Stimulated activated CD4-positive, alpha-beta T cell treated with anti-CD3 and anti-CD28 coated beads, Interleukin-15, amount 100 ng/mL, for 48 hours (primary cell): ENCODE measurements at regions not wholly inside any gene's neighbourhood (a gene's known extent, or its start where the extent isn't known, plus 50 kb on each side); places are given as distances from the start of the nearest gene placed in this dataset.
"Not testable (repeated sequence)": the region's sequence is repeated elsewhere in the genome, so short reads cannot be mapped to it uniquely, and the experiment has no call there.

Experiments
- DNase-seq, 2 donors: peaks; one replicate each; pipeline ENCODE4 v3.0.0-alpha.2; 2020; ENCODE audit warnings: low read depth in 2 of 2

DNA sequence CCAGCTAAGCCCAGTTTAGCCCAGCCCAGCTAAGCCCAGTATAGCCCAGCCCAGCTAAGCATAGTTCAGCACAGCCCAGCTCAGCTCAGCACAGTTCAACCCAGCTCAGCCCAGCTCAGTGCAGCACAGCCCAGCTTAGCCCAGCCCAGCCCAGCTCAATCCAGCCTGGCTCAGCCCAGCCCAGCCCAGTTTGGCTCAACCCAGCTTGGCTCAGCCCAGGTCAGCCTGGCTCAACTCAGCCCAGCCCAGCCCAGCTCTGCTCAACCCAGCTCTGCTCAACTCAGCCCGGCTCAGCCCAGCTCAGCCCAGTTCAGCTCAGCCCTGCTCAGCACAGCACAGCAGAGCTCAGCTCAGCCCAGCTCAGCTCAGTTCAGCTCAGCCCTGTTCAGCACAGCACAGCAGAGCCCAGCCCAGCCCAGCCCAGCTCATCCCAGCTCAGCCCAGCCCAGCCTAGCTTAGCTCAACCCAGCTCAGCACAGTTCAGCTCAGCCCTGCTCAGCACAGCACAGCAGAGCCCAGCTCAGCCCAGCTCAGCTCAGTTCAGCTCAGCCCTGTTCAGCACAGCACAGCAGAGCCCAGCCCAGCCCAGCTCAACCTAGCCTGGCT lies 330.9 kb downstream of the TMEM121 start:
- DNase-seq: no peak

DNA sequence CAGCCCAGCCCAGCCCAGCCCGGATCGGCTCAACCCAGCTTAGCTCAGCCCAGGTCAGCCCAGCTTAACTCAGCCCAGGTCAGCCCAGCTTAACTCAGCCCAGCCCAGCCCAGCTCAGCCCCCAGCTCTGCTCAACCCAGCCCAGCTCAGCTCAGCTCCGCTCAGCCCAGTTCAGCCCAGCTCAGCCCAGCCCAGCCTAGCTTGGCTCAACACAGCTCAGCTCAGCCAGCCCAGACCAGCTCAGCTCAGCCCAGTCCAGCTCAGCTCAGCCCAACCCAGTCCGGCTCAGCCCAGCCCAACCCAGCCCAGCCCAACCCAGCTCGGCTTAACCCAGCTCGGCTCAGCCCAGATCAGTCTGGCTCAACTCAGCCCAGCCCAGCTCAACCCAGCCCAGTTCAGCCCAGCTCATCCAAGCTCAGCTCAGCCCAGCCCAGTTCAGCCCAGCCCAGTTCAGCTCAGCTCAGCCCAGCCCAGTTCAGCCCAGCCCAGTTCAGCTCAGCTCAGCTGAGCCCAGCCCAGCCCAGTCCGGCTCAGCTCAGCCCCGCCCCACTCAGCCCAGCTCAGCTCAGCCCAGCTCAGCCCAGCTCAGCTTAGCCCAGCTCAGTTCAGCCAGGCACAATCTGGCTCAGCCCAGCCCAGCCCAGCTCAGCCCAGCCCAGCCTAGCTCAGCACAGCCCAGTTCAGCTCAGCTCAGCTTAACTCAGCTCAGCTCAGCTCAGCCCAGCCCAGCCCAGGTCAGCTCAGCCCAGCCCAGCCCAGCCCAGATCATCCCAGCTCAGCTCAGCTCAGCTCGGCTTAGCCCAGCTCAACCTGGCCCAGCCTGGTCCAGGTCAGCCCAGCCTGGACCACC lies 331.7 kb downstream of the TMEM121 start:
- no peak for DNase-seq

DNA sequence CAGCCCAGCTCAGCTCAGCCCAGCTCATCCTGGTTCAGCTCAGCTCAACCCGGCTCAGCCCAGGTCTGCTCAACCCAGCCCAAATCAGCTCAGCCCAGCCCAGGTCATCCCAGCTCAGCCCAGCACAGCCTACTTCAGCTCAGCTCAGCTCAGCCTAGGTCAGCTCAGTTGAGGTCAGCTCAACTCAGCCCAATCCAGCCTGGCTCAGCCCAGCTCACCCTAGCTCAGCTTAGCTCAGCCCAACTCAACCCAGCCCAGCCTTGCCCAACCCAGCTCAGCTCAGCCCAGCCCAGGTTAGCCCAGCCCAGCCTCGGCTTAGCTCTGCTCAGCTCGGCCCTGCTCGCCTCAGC lies 332.3 kb downstream of the TMEM121 start:
- no peak for DNase-seq

DNA sequence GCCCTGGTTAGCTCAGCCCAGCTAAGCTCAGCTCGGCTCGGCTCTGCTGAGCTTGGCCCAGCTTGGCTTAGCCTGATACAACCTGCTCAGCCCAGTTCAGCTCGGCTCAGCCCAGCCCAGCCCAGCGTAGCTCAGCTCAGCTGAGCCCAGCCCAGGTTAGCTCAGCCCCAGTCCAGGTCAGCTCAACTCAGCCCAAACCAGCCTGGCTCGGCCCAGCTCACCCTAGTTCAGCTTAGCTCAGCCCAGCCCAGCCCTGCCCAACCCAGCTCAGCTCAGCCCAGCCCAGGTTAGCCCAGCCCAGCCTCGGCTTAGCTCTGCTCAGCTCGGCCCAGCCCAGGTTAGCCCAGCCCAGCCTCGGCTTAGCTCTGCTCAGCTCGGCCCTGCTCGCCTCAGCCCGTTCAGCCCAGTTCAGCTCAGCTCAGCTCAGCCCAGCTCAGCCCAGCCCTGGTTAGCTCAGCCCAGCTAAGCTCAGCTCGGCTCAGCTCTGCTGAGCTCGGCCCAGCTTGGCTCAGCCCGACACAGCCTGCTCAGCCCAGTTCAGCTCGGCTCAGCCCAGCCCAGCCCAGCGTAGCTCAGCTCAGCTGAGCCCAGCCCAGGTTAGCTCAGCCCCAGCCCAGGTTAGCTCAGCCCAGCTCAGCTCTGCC lies 332.8 kb downstream of the TMEM121 start:
- DNase-seq: not testable (repeated sequence)

DNA sequence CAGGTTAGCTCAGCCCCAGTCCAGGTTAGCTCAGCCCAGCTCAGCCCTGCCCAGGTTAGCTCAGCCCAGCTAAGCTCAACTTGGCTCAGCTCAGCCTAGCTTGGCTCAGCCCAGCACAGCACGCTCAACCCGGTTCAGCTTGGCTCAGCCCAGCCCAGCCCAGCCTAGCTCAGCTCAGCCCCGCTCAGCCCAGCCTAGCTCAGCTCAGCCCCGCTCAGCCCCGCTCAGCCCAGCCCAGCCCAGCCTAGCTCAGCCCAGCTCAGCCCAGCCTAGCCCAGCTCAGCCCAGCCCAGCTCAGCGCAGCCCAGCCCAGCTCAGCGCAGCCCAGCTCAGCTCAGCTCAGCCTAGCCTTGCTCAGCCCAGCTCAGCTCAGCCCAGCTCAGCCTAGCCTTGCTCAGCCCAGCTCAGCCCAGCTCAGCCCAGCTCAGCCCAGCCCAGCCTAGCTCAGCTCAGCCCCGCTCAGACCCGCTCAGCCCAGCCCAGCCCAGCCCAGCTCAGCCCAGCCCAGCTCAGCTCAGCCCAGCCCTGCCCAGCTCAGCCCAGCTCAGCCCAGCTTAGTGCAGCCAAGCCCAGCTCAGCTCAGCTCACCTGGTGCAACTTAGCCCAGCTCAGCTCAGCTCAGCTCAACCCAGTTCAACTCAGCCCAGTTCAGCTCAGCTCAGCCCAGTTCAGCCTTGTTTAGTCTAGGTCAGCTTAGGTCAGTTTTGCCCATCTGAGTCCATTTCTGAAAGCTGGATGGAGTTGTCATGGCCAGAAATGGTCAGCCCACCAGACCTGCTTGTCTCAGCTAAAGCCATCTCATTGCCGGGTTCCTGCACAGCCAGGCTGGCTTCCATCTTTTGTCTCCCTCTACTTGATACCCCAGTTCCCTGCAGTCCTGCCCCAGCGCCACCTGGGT lies 333.6 kb downstream of the TMEM121 start:
- no peak for DNase-seq

DNA sequence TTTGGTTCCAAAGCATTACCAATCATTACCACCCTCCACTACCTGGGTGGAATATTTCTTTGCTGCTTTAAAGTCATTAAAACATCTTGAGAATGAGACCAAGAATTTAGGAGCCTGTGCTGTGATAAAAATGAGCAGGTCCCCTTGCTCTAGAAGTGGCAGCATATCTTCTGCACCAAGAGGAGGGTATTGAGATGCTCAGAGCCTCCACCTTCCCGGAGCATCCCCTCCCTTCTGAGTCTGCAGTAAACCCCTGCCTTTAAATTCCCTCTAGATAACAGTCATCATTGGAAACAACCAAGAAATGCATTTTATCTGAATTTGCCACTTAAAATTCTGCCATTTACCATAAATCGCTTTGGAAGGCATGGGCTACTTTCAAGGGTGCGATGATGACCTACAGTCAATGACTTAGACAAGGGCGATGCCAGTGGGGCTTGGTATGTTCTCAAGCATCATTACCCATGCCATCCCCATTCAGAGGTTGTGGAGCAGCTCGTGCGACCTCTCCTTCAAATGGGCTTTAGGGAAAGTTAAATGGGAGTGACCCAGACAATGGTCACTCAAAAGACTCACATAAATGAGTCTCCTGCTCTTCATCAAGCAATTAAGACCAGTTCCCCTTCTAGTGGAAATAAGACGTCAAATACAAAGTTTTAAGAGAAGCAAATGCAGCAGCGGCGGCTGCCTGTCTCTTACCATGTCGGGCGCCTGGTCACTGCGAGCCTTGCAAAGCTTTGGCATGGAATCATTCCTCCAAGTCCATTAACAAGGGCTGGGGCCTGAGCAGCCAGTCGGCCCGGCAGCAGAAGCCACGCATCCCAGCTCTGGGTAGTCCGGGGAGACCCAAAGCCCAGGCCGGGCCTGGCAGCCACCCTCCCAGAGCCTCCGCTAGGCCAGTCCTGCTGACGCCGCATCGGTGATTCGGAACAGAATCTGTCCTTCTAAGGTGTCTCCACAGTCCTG lies 334.5 kb downstream of the TMEM121 start:
- no peak for DNase-seq

DNA sequence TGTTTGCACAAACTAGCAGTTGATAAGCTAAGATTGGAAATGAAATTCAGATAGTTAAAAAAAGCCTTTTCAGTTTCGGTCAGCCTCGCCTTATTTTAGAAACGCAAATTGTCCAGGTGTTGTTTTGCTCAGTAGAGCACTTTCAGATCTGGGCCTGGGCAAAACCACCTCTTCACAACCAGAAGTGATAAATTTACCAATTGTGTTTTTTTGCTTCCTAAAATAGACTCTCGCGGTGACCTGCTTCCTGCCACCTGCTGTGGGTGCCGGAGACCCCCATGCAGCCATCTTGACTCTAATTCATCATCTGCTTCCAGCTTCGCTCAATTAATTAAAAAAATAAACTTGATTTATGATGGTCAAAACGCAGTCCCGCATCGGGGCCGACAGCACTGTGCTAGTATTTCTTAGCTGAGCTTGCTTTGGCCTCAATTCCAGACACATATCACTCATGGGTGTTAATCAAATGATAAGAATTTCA lies 335.6 kb downstream of the TMEM121 start:
- no peak for DNase-seq

DNA sequence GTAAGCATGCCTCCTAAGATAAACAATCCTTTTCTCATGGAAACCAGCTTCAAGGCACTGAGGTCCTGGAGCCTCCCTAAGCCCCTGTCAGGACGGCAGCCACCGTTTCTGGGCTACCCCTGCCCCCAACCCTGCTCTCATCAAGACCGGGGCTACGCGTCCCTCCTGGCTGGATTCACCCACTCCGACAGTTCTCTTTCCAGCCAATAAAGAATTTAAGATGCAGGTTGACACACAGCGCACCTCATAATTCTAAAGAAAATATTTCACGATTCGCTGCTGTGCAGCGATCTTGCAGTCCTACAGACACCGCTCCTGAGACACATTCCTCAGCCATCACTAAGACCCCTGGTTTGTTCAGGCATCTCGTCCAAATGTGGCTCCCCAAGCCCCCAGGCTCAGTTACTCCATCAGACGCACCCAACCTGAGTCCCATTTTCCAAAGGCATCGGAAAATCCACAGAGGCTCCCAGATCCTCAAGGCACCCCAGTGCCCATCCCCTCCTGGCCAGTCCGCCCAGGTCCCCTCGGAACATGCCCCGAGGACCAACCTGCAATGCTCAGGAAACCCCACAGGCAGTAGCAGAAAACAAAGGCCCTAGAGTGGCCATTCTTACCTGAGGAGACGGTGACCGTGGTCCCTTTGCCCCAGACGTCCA lies 336.3 kb downstream of the TMEM121 start:
- DNase-seq: no peak

DNA sequence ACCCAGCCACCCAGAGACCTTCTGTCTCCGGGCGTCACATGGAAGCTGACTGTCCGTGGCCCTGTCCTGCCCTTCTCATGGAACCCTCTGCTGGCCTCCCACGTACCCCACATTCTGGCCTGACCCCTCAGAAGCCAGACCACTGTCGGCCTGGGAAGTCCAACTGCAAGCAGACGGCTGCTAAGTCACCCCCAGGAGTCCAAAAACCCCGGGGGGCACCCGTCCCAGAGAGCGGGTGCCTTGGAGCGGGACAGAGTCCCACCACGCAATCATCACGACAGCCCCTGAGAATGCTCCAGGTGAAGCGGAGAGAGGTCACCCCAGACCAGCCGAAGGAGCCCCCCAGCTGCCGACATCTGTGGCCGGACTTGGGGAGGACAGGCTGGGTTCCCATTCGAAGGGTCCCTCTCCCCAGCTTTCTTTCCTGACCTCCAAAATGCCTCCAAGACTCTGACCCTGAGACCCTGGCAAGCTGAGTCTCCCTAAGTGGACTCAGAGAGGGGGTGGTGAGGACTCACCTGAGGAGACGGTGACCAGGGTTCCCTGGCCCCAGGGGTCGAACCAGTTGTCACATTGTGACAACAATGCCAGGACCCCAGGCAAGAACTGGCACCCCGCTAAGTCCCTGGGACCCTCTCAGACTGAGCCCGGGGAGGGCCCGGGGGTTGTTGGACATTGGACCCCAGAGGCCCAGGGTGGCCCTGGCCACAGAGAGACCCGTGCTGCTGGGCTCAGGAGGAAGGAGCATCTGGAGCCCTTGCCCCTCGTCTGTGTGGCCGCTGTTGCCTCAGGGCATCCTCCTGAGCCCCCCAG lies 337.1 kb downstream of the TMEM121 start:
- DNase-seq: no peak

DNA sequence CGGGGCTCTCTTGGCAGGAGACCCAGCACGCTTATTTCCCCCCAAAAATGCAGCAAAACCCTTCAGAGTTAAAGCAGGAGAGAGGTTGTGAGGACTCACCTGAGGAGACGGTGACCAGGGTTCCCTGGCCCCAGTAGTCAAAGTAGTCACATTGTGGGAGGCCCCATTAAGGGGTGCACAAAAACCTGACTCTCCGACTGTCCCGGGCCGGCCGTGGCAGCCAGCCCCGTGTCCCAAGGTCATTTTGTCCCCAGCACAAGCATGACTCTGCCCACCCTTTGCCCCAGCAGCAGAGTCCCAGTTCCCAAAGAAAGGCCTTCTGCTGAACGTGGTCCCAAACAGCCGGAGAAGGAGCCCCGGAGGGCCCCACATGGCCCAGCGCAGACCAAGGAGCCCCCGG lies 337.7 kb downstream of the TMEM121 start:
- no peak for DNase-seq

DNA sequence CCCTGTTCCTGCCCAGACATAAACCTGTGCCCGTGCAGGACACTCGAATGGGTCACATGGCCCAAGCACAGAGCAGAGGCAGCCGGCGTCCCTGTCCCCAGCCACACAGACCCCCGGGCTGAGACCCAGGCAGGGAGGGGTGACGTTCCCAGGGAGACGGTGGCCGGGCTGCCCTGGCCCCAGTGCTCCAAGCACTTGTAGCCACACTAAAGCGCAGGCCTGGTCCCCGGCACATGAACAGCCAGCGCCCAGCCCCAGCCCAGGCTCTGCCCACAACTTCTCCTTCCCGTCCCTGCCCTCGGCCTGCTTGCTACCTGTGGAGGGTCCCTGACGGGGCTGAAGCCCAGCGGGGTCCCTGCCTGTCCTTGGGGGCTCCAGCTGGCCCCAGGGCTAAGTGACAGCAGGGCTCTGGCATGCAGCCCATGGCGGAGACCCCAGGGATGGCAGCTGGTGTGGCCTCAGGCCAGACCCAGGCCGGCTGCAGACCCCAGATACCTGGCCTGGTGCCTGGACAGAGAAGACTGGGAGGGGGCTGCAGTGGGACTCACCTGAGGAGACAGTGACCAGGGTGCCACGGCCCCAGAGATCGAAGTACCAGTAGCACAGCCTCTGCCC lies 338.4 kb downstream of the TMEM121 start:
- no peak for DNase-seq

DNA sequence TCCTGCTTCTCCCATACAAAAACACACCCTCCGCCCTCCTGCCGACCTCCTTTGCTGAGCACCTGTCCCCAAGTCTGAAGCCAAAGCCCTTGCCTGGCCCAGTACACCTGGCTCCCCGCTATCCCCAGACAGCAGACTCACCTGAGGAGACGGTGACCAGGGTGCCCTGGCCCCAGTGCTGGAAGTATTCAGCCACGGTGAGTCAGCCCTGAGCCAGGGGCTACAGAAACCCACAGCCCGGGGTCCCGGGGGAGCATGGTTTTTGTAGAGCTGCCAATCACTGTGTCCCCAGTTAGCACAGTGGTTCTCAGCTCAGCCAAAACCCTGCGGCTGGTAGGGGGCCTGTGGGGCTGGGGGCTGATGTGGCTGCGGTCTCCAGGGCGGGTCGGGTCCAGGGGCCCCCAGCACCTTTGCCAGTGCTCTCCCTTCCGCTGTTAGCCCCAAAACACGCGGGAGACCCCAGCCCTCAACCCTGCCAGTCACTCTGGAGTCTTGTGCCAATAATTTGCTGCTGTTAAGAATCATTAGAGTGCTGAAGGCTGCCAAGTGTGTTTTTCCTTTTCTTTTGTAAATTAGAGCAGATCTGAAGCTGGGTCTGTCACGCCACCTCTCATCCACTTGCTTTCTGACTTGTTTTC lies 339.0 kb downstream of the TMEM121 start:
- DNase-seq: no peak

DNA sequence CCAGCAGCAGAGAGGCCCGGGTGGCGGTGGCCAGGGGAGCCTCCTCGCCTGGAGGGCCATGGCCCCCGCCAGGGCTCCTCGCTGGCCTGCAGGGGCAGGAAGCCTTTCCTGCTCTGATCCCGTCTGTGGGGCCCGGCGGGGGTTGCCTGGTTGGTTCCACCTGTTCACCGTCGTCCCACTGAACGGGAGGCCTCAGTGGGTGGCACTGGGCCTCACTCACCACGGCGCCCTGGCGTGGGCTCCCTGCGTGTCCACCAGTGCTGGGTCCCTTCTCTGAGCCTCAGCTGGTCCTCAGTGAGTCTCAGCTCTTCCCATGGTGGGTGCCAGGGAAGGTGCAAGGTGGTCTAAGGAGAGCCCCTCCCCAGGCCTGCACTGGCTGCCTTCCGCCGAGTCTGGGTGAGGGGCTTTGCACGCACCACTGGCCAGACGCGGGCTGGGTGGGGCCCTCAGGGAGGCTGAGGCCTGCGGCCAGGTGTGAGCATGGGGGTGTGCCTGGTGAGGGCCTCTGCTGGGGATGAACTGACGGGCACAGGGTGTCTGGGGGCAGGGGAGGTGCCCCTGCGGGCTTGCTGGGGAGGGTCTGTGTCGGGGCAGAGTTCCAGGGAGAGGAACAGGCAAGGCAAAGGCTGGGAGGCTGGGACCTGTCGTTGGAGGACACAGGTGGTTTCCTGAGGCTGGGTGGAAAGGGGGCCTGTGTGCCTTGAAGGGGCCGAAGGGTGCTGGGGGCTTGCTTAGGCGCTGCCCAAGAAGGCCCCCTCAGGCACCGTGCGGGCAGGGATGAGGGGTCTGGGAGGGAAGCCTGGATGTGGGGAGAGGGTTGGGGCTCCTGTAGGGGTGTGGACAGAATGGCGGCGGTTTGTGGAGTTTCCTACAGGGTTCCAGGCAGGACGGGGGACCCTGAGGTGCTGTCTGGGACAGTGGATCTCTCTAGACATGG lies 339.8 kb downstream of the TMEM121 start:
- no peak for DNase-seq

DNA sequence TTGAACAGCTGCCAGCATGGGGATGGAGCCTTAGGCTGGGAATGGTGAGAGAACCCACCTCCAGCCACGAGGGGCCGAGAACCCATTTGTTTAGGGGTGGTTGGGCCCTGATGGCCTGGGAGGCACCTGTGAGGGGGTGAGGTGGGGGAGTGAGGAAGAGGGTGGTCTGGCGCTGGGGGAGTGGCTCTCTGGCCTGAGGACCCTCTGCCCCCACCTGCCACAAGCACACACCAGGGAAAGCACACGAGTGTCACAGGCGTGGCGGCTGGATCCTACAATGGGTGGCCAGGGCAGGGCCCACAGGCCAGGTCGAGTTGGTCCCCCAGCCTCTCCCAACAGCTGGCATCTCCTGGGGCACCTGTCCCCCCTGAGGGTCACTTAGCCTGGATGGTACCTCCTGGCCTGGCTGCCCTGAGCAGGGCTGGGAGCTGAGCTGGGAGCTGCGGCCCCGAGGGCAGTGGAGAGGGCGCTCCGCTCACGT lies 340.5 kb downstream of the TMEM121 start:
- no peak for DNase-seq

DNA sequence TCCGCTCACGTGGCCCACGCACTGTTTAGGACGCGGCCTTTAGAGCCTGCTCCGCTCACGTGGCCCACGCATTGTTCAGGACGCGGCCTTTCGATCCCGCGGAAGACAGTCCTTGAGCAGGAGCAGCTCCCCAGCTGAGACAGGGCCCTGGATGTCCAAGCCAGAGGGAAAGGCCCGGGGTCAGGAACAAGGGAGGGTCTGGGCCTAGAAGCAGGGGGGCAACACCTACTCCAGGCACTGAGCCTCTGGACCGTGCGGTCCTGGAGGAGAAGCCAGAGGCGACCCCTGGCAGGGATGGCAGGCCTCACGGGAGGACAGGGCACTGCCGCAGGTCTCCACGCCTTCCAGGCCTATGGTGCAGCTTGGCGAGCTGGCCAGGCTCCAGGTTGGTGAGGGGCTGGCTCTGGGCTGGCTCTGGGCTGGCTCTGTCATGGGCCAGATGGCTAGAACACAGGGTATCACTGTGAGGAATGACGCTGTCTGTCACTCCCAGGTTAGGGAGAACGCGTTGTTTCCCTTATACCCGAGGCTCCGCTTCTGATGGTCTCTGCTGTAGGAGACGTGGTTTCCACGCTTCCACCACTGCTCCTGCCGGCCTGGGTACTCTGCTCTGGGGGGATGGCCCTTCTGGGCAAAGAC lies 341.7 kb downstream of the TMEM121 start:
- no peak for DNase-seq

DNA sequence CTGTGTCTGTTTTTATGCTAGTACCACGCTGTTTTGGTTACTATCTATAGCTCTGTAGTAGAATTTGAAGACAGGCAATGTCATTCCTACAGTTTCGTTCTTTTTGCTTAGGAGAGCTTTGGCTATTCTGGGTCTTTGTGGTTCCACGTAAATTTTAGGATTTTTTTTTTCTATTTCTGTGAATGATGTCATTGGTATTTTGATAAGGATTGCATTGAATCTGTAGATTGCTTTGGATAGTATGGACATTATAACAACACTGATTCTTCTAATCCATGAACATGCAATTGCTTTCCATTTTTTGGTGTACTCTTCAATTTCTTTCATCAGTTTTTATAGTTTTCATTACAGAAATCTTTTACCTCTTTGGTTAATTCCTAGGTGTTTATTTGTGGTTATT lies 345.2 kb downstream of the TMEM121 start:
- DNase-seq: no peak
